Endothelial cell of umbilical vein (primary cell): ENCODE measurements at regions not wholly inside any gene's neighbourhood (a gene's known extent, or its start where the extent isn't known, plus 50 kb on each side); places are given as distances from the start of the nearest gene placed in this dataset.

ENCODE experiments used
- MYC ChIP-seq: IDR thresholded peaks from one replicate; pipeline ENCODE4 v1.6.1; 2011; ENCODE audit warnings: mild to moderate bottlenecking, low read depth, low read length
- POLR2AphosphoS5 ChIP-seq: IDR thresholded peaks from 2 replicates; pipeline ENCODE4 v1.6.1; 2012; ENCODE audit warnings: low read depth, mild to moderate bottlenecking, control low read depth, low read length, moderate library complexity; ENCODE audit not compliant: insufficient read depth
- TF ChIP-seq, protein P1 (sequence below), 2 donors: IDR thresholded peaks; 1 replicate in 1 of 2; 2 replicates in 1 of 2; pipeline ENCODE4 v1.5.1; 2011; ENCODE audit warnings: low read length in 2 of 2, mild to moderate bottlenecking in 2 of 2, moderate library complexity in 2 of 2, control low read depth in 1 of 2, inconsistent platforms in 1 of 2, low read depth in 1 of 2; ENCODE audit not compliant: insufficient read depth in 1 of 2; ENCODE audit errors: extremely low read depth in 1 of 2

DNA sequence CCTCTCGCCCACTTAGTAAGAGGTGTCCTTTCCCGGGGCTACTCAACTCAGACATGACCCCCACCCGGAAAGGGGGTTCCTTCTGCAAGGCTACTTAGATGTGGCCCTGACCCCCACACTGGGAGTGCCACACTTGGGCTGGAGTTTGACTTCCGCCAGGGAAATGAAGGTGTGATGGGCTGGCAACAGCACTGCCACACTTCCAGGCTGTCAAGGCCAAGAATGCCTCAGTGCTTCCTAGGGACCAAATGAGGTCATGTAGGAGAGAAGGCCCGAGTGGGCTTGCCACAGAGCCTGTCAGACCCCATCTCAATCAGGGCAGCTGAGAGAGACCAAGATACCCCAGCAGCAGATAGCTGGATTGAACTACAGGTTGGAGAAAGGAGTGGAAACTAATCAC is 55.5 kb downstream of the DRD1 start:
- TF ChIP-seq MYC (no peak), POLR2AphosphoS5 (no peak)
- TF ChIP-seq, protein P1, sequence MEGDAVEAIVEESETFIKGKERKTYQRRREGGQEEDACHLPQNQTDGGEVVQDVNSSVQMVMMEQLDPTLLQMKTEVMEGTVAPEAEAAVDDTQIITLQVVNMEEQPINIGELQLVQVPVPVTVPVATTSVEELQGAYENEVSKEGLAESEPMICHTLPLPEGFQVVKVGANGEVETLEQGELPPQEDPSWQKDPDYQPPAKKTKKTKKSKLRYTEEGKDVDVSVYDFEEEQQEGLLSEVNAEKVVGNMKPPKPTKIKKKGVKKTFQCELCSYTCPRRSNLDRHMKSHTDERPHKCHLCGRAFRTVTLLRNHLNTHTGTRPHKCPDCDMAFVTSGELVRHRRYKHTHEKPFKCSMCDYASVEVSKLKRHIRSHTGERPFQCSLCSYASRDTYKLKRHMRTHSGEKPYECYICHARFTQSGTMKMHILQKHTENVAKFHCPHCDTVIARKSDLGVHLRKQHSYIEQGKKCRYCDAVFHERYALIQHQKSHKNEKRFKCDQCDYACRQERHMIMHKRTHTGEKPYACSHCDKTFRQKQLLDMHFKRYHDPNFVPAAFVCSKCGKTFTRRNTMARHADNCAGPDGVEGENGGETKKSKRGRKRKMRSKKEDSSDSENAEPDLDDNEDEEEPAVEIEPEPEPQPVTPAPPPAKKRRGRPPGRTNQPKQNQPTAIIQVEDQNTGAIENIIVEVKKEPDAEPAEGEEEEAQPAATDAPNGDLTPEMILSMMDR (IDR thresholded peaks at IDR 0.05; ENCODE audit: extremely low read depth in 1 of 2, insufficient read depth in 1 of 2, low read depth in 1 of 2, low read length in 2 of 2) = no peak
